RPMI7951 (cell line): ENCODE measurements at regions not wholly inside any gene's neighbourhood (a gene's known extent, or its start where the extent isn't known, plus 50 kb on each side); places are given as distances from the start of the nearest gene placed in this dataset.
"Not testable (repeated sequence)": the region's sequence is repeated elsewhere in the genome, so short reads cannot be mapped to it uniquely, and the experiment has no call there.

Experiments used
- DNase-seq: peaks from one replicate; pipeline ENCODE4 v3.0.0-alpha.2; 2012; ENCODE audit warnings: low read depth

- DNase-seq, result not testable (repeated sequence)
Observed at GRCh38 chr6:67878216-67878615, 756.9 kb upstream of the ADGRB3 start.

- DNase-seq, result no peak
Observed at GRCh38 chr6:67877288-67877687, 757.8 kb upstream of the ADGRB3 start.

GRCh38 chr6:67875877-67876383 lies 759.2 kb upstream of the ADGRB3 start:
- DNase-seq, result no peak

- DNase-seq, result no peak
Observed at GRCh38 chr6:67870321-67870720, 764.8 kb upstream of the ADGRB3 start.

GRCh38 chr6:67863346-67863745 lies 771.7 kb upstream of the ADGRB3 start:
- no peak for DNase-seq

DNA sequence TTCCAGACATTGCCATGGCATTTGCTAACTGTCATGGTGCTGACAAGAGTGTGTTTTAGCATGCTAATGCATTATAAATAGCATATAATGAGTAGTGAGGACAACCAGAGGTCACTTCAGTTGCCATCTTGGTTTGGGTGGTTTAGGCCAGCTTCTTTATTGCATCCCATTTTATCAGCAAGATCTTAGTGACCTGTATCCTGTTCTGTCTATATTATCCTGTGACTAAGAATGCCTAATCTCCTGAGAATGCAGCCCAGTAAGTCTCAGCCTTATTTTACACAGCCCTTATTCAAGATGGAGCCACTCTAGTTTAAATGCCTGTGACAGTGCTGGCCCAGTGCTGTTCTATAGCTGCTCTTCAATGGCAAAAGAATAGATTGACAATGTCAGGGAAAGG lies 781.0 kb upstream of the ADGRB3 start:
- DNase-seq, result no peak

- no peak for DNase-seq
Observed at GRCh38 chr6:67839818-67840217, 795.3 kb upstream of the ADGRB3 start.

DNA sequence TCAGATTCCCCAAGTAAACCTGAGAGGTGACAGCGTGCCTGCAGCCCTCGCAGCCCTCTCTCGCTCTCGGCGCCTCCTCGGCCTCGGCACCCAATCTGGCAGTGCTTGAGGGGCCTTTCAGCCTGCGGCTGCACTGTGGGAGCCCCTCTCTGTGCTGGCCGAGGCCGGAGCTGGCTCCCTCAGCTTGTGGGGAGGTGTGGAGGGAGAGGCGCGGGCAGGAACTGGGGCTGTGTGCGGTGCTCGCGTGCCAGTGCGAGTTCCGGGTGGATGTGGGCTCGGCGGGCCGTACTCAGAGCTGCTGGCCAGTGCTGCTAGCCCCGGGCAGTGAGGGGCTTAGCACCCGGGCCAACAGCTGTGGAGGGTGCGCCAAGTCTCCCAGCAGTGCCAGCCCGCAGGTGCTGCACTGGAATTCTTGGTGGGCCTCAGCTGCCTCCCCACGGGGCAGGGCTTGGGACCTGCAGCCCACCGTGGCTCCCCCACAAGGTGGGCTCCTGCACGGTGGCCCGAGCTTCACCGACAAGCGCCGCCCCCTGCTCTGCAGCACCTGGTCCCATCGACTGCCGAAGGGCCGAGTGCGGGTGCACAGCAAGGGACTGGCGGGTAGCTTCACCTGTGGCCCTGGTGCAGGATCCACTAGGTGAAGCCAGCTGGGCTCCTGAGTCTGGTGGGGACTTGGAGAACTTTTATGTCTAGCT lies 809.7 kb upstream of the ADGRB3 start:
- no peak for DNase-seq

DNA sequence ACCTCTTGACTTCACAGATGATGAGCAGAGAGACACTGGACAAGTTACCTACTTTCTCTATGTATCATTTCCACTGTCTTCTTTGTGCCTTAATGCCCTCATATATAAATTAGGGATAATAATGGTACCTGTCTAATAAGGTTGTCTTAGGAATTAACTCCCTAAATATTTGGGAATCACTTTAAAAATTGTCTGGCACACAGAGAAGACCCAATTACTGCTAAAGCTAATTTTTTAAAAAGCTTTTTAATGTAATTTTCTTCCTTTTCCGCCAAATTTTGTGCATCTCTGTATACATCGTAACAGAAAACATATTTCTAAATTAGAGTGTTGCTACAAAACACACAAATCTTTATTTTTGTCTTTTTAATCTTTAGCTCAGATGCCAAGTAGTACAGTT lies 816.8 kb upstream of the ADGRB3 start:
- DNase-seq, result no peak

- DNase-seq, result no peak
Observed at GRCh38 chr6:67815623-67816022, 819.5 kb upstream of the ADGRB3 start.

DNA sequence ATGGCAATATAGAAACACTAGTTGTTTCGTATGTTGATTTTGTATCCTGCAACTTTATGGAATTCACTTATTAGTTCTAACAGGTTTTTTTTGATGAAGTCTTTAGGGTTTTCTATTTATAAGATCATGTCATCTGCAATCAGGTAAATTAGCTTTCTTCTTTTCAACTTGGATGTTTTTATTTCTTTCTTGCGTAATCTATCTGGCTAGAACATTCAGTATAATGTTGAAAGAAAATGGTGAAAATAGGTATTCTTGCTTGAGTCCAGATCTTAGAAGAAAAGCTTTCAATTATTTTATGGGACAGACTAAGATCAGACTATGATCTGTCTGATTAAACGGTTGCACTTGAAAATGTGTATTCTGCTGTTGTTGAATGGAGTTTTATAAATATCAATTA lies 820.8 kb upstream of the ADGRB3 start:
- DNase-seq, result no peak

- no peak for DNase-seq
Observed at GRCh38 chr6:67812693-67813092, 822.4 kb upstream of the ADGRB3 start.

DNA sequence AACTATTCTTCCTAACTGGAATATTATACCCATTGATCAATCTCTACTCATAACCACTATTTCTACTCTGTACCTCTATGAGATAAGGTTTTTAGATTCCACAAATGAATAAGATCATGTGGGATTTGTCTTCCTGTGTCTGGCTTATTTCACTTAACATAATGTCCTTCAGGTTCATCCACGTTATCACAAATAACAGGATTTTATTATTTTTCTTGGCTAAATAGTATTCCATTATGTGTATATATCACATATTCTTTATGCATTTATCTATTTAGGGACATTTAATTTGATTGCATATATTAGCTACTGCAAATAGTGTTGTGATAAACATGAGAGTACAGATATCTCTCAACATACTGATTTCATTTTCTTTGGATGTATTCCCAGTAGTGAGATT lies 823.0 kb upstream of the ADGRB3 start:
- DNase-seq, result no peak

- no peak for DNase-seq
Observed at GRCh38 chr6:67811239-67812037, 823.6 kb upstream of the ADGRB3 start.

DNA sequence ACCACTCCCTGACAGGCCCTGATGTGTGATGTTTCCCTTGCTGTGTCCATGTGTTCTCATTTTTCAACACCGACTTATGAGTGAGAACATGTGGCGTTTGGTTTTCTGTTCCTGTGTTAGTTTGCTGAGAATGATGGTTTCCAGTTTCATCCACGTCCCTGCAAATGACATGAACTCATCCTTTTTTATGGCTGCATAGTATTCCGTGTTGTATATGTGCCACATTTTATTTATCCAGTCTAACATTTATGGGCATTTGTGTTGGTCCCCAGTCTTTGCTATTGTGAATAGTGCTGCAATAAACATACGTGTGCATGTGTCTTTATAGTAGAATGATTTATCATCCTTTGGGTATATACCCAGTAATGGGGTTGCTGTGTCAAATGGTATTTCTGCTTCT lies 830.3 kb upstream of the ADGRB3 start:
- not testable (repeated sequence) for DNase-seq

DNA sequence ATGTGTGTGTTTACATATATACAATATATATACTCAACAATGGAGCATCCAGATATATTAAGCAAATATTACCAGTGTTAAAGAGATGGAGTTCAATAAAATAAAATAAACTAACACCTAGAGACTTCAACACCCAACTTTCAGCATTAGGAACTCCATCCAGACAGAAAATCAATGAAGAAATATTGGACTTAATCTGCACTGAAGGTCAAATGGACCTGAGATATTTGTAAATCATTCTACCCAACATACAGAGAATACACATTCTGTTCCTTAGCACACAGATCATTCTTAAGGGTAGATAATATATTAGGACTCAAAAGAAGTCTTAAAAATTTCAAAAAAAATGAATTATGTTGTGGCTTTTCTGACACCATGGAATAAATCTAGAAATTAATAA lies 832.3 kb upstream of the ADGRB3 start:
- no peak for DNase-seq

GRCh38 chr6:67792996-67793395 lies 842.1 kb upstream of the ADGRB3 start:
- DNase-seq, result no peak

- no peak for DNase-seq
Observed at GRCh38 chr6:67790569-67790968, 844.5 kb upstream of the ADGRB3 start.

DNA sequence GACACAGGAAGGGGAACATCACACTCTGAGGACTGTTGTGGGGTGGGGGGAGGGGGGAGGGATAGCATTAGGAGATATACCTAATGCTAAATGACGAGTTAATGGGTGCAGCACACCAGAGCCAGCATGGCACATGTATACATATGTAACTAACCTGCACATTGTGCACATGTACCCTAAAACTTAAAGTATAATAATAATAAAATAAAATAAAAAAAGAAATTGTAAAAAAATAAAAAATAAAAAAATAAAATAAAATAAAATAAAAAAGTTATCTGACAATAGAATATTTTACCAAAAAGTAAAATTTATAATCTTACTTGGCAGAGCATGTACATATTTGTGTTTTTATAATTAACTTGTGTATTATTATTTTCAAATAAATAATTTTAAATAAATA lies 848.0 kb upstream of the ADGRB3 start:
- DNase-seq, result not testable (repeated sequence)

GRCh38 chr6:67779876-67780275 lies 855.2 kb upstream of the ADGRB3 start:
- no peak for DNase-seq

DNA sequence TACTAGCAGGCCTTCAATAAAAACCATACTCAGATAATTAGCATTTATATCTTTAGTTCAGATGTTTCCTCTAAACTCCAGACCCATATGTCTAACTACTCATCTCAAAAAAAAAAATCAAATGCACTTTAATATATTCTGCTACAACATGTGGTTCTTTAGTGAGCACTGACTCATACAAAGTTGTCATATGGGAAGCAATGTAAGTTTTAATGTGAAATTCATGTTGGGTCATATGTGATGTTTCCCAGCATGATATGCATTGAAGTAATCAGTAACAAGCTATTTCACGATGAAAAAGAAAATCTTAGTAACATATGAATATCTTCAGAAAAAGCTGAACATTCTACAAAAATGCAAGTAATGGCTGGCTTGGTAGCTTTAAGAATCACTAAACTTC lies 859.7 kb upstream of the ADGRB3 start:
- no peak for DNase-seq

GRCh38 chr6:67768972-67769371 lies 866.1 kb upstream of the ADGRB3 start:
- no peak for DNase-seq
